GM23338 (cell line): ENCODE measurements at regions not wholly inside any gene's neighbourhood (a gene's known extent, or its start where the extent isn't known, plus 50 kb on each side); places are given as distances from the start of the nearest gene placed in this dataset.

Experiments used
- CREB1 ChIP-seq: fragments of 250-450 bp; sonication (Bioruptor Pico); IDR thresholded peaks from 2 replicates; pipeline ENCODE4 v1.5.0; 2020; ENCODE audit warnings: low read depth, mild to moderate bottlenecking, moderate library complexity
- EZH2 ChIP-seq: fragments of 200-600 bp; sonication (generic); IDR thresholded peaks from one replicate; pipeline ENCODE4 v1.8.0; 2017; ENCODE audit warnings: antibody characterized with exemption, mild to moderate bottlenecking, low read depth; ENCODE audit not compliant: unreplicated experiment
- EZH2phosphoT487 ChIP-seq: fragments of 200-600 bp; sonication (generic); IDR thresholded peaks from one replicate; pipeline ENCODE4 v1.8.1; 2018; ENCODE audit warnings: antibody characterized with exemption; ENCODE audit not compliant: unreplicated experiment
- JUNB ChIP-seq: IDR thresholded peaks from one replicate; pipeline ENCODE4 v1.6.1; 2016; ENCODE audit warnings: antibody characterized with exemption; ENCODE audit not compliant: unreplicated experiment
- POLR2AphosphoS5 ChIP-seq: IDR thresholded peaks from 2 replicates; pipeline ENCODE4 v1.6.1; 2016; ENCODE audit warnings: antibody characterized with exemption, low read depth
- ZNF114 ChIP-seq: fragments of 250-450 bp; sonication (Bioruptor Pico); IDR thresholded peaks from 2 replicates; pipeline ENCODE4 v1.5.0; 2020; ENCODE audit warnings: mild to moderate bottlenecking, moderate library complexity
- ZNF462 ChIP-seq: fragments of 250-450 bp; sonication (Bioruptor Pico); IDR thresholded peaks from 2 replicates; pipeline ENCODE4 v1.5.0; 2020; ENCODE audit warnings: mild to moderate bottlenecking, moderate library complexity
- TF ChIP-seq, protein P1 (sequence below), 2 experiments: fragments of 200-600 bp in 1 of 2; sonication (generic) in 1 of 2; conservative IDR thresholded peaks; 2 replicates each; pipeline versions ENCODE4 v1.5.1 to v1.6.1; 2016 to 2017; ENCODE audit warnings: antibody characterized with exemption in 2 of 2, low read depth in 2 of 2, mild to moderate bottlenecking in 2 of 2, moderate library complexity in 1 of 2
- TF ChIP-seq, protein P2 (sequence below): IDR thresholded peaks from one replicate; pipeline ENCODE4 v1.6.1; 2018; ENCODE audit warnings: antibody characterized with exemption; ENCODE audit not compliant: unreplicated experiment

- no peak for TF ChIP-seq POLR2AphosphoS5
- TF ChIP-seq, protein P1, sequence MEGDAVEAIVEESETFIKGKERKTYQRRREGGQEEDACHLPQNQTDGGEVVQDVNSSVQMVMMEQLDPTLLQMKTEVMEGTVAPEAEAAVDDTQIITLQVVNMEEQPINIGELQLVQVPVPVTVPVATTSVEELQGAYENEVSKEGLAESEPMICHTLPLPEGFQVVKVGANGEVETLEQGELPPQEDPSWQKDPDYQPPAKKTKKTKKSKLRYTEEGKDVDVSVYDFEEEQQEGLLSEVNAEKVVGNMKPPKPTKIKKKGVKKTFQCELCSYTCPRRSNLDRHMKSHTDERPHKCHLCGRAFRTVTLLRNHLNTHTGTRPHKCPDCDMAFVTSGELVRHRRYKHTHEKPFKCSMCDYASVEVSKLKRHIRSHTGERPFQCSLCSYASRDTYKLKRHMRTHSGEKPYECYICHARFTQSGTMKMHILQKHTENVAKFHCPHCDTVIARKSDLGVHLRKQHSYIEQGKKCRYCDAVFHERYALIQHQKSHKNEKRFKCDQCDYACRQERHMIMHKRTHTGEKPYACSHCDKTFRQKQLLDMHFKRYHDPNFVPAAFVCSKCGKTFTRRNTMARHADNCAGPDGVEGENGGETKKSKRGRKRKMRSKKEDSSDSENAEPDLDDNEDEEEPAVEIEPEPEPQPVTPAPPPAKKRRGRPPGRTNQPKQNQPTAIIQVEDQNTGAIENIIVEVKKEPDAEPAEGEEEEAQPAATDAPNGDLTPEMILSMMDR (conservative IDR thresholded peaks at IDR 0.05; ENCODE audit: low read depth in 2 of 2), result no peak
- TF ChIP-seq EZH2, result no peak
- TF ChIP-seq, protein P2, sequence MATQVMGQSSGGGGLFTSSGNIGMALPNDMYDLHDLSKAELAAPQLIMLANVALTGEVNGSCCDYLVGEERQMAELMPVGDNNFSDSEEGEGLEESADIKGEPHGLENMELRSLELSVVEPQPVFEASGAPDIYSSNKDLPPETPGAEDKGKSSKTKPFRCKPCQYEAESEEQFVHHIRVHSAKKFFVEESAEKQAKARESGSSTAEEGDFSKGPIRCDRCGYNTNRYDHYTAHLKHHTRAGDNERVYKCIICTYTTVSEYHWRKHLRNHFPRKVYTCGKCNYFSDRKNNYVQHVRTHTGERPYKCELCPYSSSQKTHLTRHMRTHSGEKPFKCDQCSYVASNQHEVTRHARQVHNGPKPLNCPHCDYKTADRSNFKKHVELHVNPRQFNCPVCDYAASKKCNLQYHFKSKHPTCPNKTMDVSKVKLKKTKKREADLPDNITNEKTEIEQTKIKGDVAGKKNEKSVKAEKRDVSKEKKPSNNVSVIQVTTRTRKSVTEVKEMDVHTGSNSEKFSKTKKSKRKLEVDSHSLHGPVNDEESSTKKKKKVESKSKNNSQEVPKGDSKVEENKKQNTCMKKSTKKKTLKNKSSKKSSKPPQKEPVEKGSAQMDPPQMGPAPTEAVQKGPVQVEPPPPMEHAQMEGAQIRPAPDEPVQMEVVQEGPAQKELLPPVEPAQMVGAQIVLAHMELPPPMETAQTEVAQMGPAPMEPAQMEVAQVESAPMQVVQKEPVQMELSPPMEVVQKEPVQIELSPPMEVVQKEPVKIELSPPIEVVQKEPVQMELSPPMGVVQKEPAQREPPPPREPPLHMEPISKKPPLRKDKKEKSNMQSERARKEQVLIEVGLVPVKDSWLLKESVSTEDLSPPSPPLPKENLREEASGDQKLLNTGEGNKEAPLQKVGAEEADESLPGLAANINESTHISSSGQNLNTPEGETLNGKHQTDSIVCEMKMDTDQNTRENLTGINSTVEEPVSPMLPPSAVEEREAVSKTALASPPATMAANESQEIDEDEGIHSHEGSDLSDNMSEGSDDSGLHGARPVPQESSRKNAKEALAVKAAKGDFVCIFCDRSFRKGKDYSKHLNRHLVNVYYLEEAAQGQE, result no peak
- TF ChIP-seq ZNF462 (CRISPR knock-in tag), result no peak
- TF ChIP-seq JUNB, result no peak
- TF ChIP-seq EZH2phosphoT487, result no peak
- no peak for TF ChIP-seq ZNF114
- no peak for TF ChIP-seq CREB1 (CRISPR knock-in tag)
Measured at GRCh38 chr11:122359081-122359571, 243.1 kb upstream of the BLID start.
